BE2C (cell line): ENCODE measurements at regions not wholly inside any gene's neighbourhood (a gene's known extent, or its start where the extent isn't known, plus 50 kb on each side); places are given as distances from the start of the nearest gene placed in this dataset.

ENCODE experiments used
- DNase-seq: peaks from one replicate; pipeline ENCODE4 v3.0.0-alpha.2; 2020
- H3K27me3 ChIP-seq: fragments of 250-450 bp; sonication (Bioruptor Pico); 2 replicates; pipeline ENCODE4 v1.5.1; 2020; ENCODE audit warnings: mild to moderate bottlenecking
- H3K36me3 ChIP-seq: fragments of 250-450 bp; sonication (Bioruptor Pico); 2 replicates; pipeline ENCODE4 v1.5.1; 2020; ENCODE audit warnings: mild to moderate bottlenecking
- H3K4me1 ChIP-seq: fragments of 250-450 bp; sonication (Bioruptor Pico); 2 replicates; pipeline ENCODE4 v1.5.1; 2020
- H3K4me3 ChIP-seq: 2 replicates; pipeline ENCODE4 v1.5.1; 2011; ENCODE audit warnings: low read depth, low read length
- H3K9me3 ChIP-seq: fragments of 250-450 bp; sonication (Bioruptor Pico); 2 replicates; pipeline ENCODE4 v1.5.1; 2020
- CTCF ChIP-seq: IDR thresholded peaks from 2 replicates; pipeline ENCODE4 v1.5.1; 2012; ENCODE audit warnings: mild to moderate bottlenecking, low read depth, low read length

GRCh38 chr2:139155991-139156390 is 375.8 kb upstream of the NXPH2 start:
- Histone ChIP-seq H3K36me3 (no peaks in the 10 kb centered on the region), H3K4me1 (no peaks in the 10 kb centered on the region), H3K27me3 (no peaks in the 10 kb centered on the region), H3K9me3 (no peaks in the 10 kb centered on the region), H3K4me3 (no peak overlapping the region)
- no peak for DNase-seq
- no peak for TF ChIP-seq CTCF

DNA sequence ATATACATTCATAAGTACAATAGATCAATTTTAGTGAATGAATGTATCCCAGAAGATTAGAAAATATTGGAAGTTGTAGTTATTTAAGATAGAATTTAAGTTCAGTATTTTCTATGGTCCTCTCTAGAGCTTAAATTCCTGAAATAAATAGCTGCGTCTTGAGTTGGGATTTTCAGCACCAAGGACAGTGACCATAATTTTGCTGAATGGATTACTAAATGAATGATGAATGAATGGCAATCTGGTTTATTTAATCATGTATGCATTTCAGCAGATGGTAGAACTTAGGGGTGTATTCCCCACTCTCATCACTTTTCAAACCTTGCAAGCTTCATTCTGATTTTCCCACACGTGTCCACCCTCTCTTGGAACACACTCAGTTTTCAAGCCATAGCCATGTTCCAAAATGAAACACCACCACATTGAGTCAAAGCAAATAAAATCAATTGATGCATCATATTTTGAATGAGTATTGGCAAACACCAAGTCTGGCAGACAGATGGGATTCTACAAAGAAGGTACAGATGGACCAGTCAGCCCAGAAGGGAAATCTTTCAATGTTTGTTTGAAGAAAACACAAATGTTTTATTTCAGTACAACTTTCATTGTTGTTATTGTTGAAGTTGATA is 362.2 kb upstream of the NXPH2 start:
- H3K9me3 ChIP-seq: no peaks in the 10 kb centered on the region
- H3K27me3 ChIP-seq: no peaks in the 10 kb centered on the region
- TF ChIP-seq CTCF: no peak
- no peak for DNase-seq
- H3K4me1 ChIP-seq: no peaks in the 10 kb centered on the region
- no peak overlapping the region for H3K4me3 ChIP-seq
- H3K36me3 ChIP-seq: no peaks in the 10 kb centered on the region

DNA sequence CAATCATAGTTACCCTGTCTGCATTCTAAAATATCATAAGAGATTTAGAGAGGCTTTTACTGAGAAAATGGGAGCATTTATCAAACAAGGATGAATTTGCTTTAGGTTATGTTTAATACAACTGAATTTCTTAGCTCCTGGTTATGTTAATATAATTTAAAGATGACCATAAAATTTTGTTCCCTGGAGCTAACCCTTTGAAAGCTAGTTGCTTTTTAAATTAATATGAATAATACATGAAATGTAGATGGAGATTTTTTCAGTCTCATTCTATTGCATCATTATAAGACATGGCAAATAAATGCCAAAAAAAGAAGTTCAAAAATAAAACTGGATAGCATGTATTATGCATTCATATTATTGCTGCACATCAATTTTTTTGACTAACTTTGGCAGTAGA is 344.1 kb upstream of the NXPH2 start:
- no peaks in the 10 kb centered on the region for H3K36me3 ChIP-seq
- no peaks in the 10 kb centered on the region for H3K27me3 ChIP-seq
- H3K9me3 ChIP-seq: no peaks in the 10 kb centered on the region
- no peak for DNase-seq
- no peak overlapping the region for H3K4me3 ChIP-seq
- TF ChIP-seq CTCF: no peak
- H3K4me1 ChIP-seq: no peaks in the 10 kb centered on the region

DNA sequence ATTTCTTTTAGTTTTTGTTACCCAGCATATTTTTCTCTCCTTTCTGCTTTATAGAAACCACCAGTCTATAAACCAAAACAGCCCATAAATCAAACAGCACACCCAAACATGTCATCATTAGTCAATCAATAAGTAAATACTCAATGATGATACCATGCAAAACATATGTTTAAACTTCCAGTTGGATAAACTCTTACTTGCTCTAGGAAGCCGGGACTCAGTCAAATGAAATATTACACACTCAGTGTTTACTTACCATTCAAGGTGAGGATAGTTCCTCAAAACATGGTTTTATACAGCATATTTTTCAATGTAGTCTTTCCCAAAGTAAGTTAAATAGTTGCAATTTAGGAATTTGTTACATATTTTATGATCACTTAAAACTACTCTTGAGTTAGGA is 343.6 kb upstream of the NXPH2 start:
- no peak for DNase-seq
- H3K4me3 ChIP-seq: no peak overlapping the region
- no peaks in the 10 kb centered on the region for H3K9me3 ChIP-seq
- no peaks in the 10 kb centered on the region for H3K27me3 ChIP-seq
- no peak for TF ChIP-seq CTCF
- H3K36me3 ChIP-seq: no peaks in the 10 kb centered on the region
- no peaks in the 10 kb centered on the region for H3K4me1 ChIP-seq

GRCh38 chr2:139122711-139123158 is 342.5 kb upstream of the NXPH2 start:
- Histone ChIP-seq H3K9me3 (no peaks in the 10 kb centered on the region), H3K36me3 (no peaks in the 10 kb centered on the region), H3K4me3 (no peak overlapping the region), H3K4me1 (no peaks in the 10 kb centered on the region), H3K27me3 (no peaks in the 10 kb centered on the region)
- no peak for DNase-seq
- no peak for TF ChIP-seq CTCF

DNA sequence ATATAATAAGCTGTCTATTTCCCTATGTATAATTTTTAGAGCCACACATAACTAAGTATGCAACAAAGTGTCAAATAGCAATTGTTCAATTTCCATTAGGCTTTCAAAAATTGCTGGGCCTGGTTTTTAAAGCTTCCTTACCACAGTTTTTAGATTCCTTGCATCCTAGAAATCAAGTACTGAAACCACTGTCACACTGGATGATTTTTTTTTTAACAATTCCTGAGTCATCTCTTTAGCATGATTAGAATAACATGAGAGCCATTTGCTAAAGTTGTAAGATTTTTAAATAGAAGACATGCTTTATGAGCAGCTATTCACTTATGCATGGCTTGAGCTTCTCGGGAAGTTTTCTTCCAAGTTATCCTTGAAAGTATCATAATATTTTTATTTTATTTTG is 319.5 kb upstream of the NXPH2 start:
- H3K9me3 ChIP-seq: no peaks in the 10 kb centered on the region
- no peaks in the 10 kb centered on the region for H3K27me3 ChIP-seq
- no peaks in the 10 kb centered on the region for H3K4me1 ChIP-seq
- DNase-seq: no peak
- TF ChIP-seq CTCF: no peak
- no peak overlapping the region for H3K4me3 ChIP-seq
- no peaks in the 10 kb centered on the region for H3K36me3 ChIP-seq
